PC-3 (cell line): ENCODE measurements at regions not wholly inside any gene's neighbourhood (a gene's known extent, or its start where the extent isn't known, plus 50 kb on each side); places are given as distances from the start of the nearest gene placed in this dataset.

Experiments used
- ATAC-seq: fragments of 200-7000 bp; cut with Tn5 transposase; 2 replicates; pipeline ENCODE4 v1.9.1; 2020; ENCODE audit warnings: mild to moderate bottlenecking, moderate library complexity
- BruUV-seq: library from RNA; stranded (reverse); fragments of 400-500 nt; replicated peaks from 2 replicates; lab custom pipeline; 2021; lab: Mats Ljungman, UMichigan
- CTCF ChIA-PET: fragments of 300-600 bp; sonication (Branson Sonifier 250); formaldehyde crosslinking; loops from one replicate; lab custom pipeline; 2022; ENCODE audit warnings: antibody characterized with exemption; lab: Charles Lee
- POLR2A ChIA-PET: fragments of 300-600 bp; sonication (Branson Sonifier 250); formaldehyde crosslinking; loops from one replicate; lab custom pipeline; 2022; ENCODE audit warnings: antibody characterized with exemption; ENCODE audit not compliant: unreplicated experiment; lab: Charles Lee
- DNase-seq: peaks from one replicate; pipeline ENCODE4 v3.0.0-alpha.2; 2015
- H2AFZ ChIP-seq: fragments of 300-600 bp; sonication (generic); 2 replicates; pipeline ENCODE4 v1.6.0; 2016; ENCODE audit warnings: antibody characterized with exemption, low read length
- H3F3A ChIP-seq: fragments of 300-600 bp; sonication (generic); one replicate; pipeline ENCODE4 v1.6.0; 2017; ENCODE audit warnings: antibody characterized with exemption, low read length, control low read depth, mild to moderate bottlenecking; ENCODE audit not compliant: unreplicated experiment
- H3K27ac ChIP-seq: fragments of 300-600 bp; sonication (generic); 2 replicates; pipeline ENCODE4 v1.5.1; 2016; ENCODE audit warnings: mild to moderate bottlenecking, low read length
- H3K27me3 ChIP-seq: fragments of 300-600 bp; sonication (generic); 2 replicates; pipeline ENCODE4 v1.6.1; 2016; ENCODE audit warnings: low read length, mixed read lengths
- H3K36me3 ChIP-seq: fragments of 300-600 bp; sonication (generic); 2 replicates; pipeline ENCODE4 v1.6.1; 2016; ENCODE audit warnings: low read depth, mixed run types, low read length, mixed read lengths
- H3K4me1 ChIP-seq: fragments of 300-600 bp; sonication (generic); 2 replicates; pipeline ENCODE4 v1.5.1; 2016; ENCODE audit warnings: low read length; ENCODE audit not compliant: insufficient read depth
- H3K4me2 ChIP-seq: fragments of 300-600 bp; sonication (generic); 2 replicates; pipeline ENCODE4 v1.6.0; 2016; ENCODE audit warnings: low read length
- H3K4me3 ChIP-seq: fragments of 300-600 bp; sonication (generic); 2 replicates; pipeline ENCODE4 v1.5.1; 2016; ENCODE audit warnings: mild to moderate bottlenecking, low read length, mixed read lengths
- H3K79me2 ChIP-seq: fragments of 300-600 bp; sonication (generic); 2 replicates; pipeline ENCODE4 v1.6.1; 2017; ENCODE audit warnings: low read length, mixed read lengths
- H3K9ac ChIP-seq: fragments of 300-600 bp; sonication (generic); 2 replicates; pipeline ENCODE4 v1.6.0; 2016; ENCODE audit warnings: mild to moderate bottlenecking, low read length
- H3K9me2 ChIP-seq: fragments of 300-600 bp; sonication (generic); replicated peaks from 2 replicates; pipeline ENCODE4 v1.6.1; 2016; ENCODE audit warnings: mixed run types, low read length, mixed read lengths
- H3K9me3 ChIP-seq: fragments of 300-600 bp; sonication (generic); 2 replicates; pipeline ENCODE4 v1.6.1; 2016; ENCODE audit warnings: low read length, mixed read lengths
- H4K20me1 ChIP-seq: fragments of 300-600 bp; sonication (generic); 2 replicates; pipeline ENCODE4 v1.6.1; 2016; ENCODE audit warnings: low read length, mixed read lengths
- EZH2 ChIP-seq: fragments of 300-600 bp; sonication (generic); IDR thresholded peaks from one replicate; pipeline ENCODE4 v1.6.1; 2017; ENCODE audit warnings: antibody characterized with exemption, mild to moderate bottlenecking, low read length; ENCODE audit not compliant: unreplicated experiment
- EZH2phosphoT487 ChIP-seq: fragments of 300-600 bp; sonication (generic); IDR thresholded peaks from 2 replicates; pipeline ENCODE4 v1.6.1; 2018; ENCODE audit warnings: mild to moderate bottlenecking, antibody characterized with exemption, low read length, borderline replicate concordance
- intact Hi-C: fragments of 100-400 bp; cut with micrococcal nuclease; formaldehyde crosslinking; loops from 2 replicates; pipeline ENCODE4 v1.9.0; 2023
- TF ChIP-seq, protein P1 (sequence below): fragments of 300-600 bp; sonication (generic); conservative IDR thresholded peaks from 2 replicates; pipeline ENCODE4 v1.5.1; 2017; ENCODE audit warnings: antibody characterized with exemption, low read depth, mild to moderate bottlenecking, low read length

DNA sequence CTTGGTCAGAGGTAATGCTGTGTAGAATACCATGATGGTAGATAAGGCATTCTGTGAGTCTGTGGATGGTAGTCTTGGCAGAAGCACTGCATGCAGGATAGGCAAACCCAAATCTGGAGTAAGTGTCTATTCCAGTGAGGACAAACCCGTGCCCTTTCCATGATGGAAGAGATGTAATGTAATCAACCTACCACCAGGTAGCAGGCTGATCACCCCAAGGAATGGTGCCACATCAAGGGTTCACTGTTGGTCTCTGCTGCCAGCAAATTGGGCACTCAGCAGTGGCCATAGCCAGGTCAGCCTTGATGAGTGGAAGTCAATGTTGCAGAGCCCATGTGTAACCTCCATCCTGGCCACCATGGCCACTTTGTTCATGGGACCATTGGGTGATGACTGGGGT, 155.0 kb downstream of the RAP2A start:
- ChIA-PET CTCF (no interaction called here), POLR2A (no interaction called here)
- no peak overlapping the region for H3K4me3 ChIP-seq
- no peak overlapping the region for H3K4me2 ChIP-seq
- TF ChIP-seq EZH2phosphoT487, result no peak
- TF ChIP-seq, protein P1, sequence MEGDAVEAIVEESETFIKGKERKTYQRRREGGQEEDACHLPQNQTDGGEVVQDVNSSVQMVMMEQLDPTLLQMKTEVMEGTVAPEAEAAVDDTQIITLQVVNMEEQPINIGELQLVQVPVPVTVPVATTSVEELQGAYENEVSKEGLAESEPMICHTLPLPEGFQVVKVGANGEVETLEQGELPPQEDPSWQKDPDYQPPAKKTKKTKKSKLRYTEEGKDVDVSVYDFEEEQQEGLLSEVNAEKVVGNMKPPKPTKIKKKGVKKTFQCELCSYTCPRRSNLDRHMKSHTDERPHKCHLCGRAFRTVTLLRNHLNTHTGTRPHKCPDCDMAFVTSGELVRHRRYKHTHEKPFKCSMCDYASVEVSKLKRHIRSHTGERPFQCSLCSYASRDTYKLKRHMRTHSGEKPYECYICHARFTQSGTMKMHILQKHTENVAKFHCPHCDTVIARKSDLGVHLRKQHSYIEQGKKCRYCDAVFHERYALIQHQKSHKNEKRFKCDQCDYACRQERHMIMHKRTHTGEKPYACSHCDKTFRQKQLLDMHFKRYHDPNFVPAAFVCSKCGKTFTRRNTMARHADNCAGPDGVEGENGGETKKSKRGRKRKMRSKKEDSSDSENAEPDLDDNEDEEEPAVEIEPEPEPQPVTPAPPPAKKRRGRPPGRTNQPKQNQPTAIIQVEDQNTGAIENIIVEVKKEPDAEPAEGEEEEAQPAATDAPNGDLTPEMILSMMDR, result no peak
- TF ChIP-seq EZH2, result no peak
- H3K9me3 ChIP-seq, result no peaks in the 10 kb centered on the region
- no peaks in the 10 kb centered on the region for H3K36me3 ChIP-seq
- no peaks in the 10 kb centered on the region for H4K20me1 ChIP-seq
- H3K27me3 ChIP-seq, result 0 out of 2 replicates have a peak, but pooled peaks cover 5% of the 10 kb centered on the region
- H3K27ac ChIP-seq, result no peak overlapping the region
- ATAC-seq, result no peak
- no peaks in the 10 kb centered on the region for H3K9me2 ChIP-seq
- BruUV-seq, result no TSS peak
- H3K79me2 ChIP-seq, result no peaks in the 10 kb centered on the region
- H3K4me1 ChIP-seq, result no peaks in the 10 kb centered on the region
- H3F3A ChIP-seq, result no peaks in the 10 kb centered on the region
- intact Hi-C loops, result no loop called here
- H3K9ac ChIP-seq, result no peak overlapping the region
- H2AFZ ChIP-seq, result no peak overlapping the region
- DNase-seq, result no peak

GRCh38 chr13:97600458-97601075, 166.6 kb downstream of the RAP2A start:
- H2AFZ ChIP-seq, result no peak overlapping the region
- no peaks in the 10 kb centered on the region for H3K36me3 ChIP-seq
- no peaks in the 10 kb centered on the region for H3K9me2 ChIP-seq
- H3K4me3 ChIP-seq, result no peak overlapping the region
- no peaks in the 10 kb centered on the region for H3K9me3 ChIP-seq
- ChIA-PET CTCF (no interaction called here), POLR2A (interaction anchor here (0.6 kb wide), 1 partner anchor 735 kb away, joined by 4 read pairs; no protein-coding TSS in a partner anchor)
- ATAC-seq, result peak; percentile 86
- TF ChIP-seq, protein P1, result no peak
- TF ChIP-seq EZH2phosphoT487 (no peak), EZH2 (no peak)
- H3K4me2 ChIP-seq, result peak overlapping the region; percentile 62; the same call in 1 of the 2 replicates
- DNase-seq, result peak; percentile 77
- peaks cover 9% of the 10 kb centered on the region for H3K4me1 ChIP-seq
- intact Hi-C loops, result no loop called here
- no peaks in the 10 kb centered on the region for H4K20me1 ChIP-seq
- H3K27ac ChIP-seq, result no peak overlapping the region
- 0 out of 2 replicates have a peak, but pooled peaks cover 4% of the 10 kb centered on the region for H3K27me3 ChIP-seq
- H3K9ac ChIP-seq, result no peak overlapping the region
- no peaks in the 10 kb centered on the region for H3K79me2 ChIP-seq
- no peaks in the 10 kb centered on the region for H3F3A ChIP-seq
- no TSS peak for BruUV-seq

DNA sequence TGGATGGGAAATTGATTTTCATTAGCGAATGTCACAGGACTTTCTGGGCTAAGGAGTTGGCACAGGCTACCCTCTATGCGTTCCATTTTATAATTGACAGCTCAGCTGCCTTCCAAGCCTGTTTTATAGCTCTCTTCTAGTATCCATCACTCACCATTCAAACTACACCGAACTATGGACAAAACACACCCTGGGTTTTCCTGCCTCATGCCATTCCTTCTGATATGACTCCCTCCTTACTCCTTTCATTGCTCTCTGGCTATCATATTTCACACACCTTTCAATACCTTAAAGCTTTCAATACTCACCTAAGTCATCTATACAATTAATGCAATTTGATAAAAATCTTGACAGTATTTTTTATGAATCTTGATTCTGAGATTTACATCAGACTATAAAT, 181.3 kb downstream of the RAP2A start:
- POLR2A ChIA-PET, result no interaction called here
- Histone ChIP-seq H4K20me1 (no peaks in the 10 kb centered on the region), H3F3A (no peaks in the 10 kb centered on the region), H3K4me2 (no peak overlapping the region), H3K4me1 (no peaks in the 10 kb centered on the region), H3K4me3 (no peak overlapping the region), H3K9ac (no peak overlapping the region), H3K9me3 (no peaks in the 10 kb centered on the region), H3K9me2 (no peaks in the 10 kb centered on the region), H2AFZ (no peak overlapping the region), H3K79me2 (no peaks in the 10 kb centered on the region), H3K27me3 (peaks cover 29% of the 10 kb centered on the region), H3K36me3 (no peaks in the 10 kb centered on the region), H3K27ac (no peak overlapping the region)
- no peak for TF ChIP-seq EZH2phosphoT487
- TF ChIP-seq, protein P1, result no peak
- no peak for TF ChIP-seq EZH2
- CTCF ChIA-PET, result no interaction called here
- ATAC-seq, result no peak
- intact Hi-C loops, result no loop called here
- no TSS peak for BruUV-seq
- no peak for DNase-seq
